GM18498 (cell line): ENCODE measurements at regions not wholly inside any gene's neighbourhood (a gene's known extent, or its start where the extent isn't known, plus 50 kb on each side); places are given as distances from the start of the nearest gene placed in this dataset.

Experiments used
- ATAC-seq: cut with Tn5 transposase; IDR thresholded peaks from one replicate; pipeline ENCODE4 v1.9.1; 2021; ENCODE audit warnings: mild to moderate bottlenecking, moderate library complexity; ENCODE audit not compliant: unreplicated experiment

DNA sequence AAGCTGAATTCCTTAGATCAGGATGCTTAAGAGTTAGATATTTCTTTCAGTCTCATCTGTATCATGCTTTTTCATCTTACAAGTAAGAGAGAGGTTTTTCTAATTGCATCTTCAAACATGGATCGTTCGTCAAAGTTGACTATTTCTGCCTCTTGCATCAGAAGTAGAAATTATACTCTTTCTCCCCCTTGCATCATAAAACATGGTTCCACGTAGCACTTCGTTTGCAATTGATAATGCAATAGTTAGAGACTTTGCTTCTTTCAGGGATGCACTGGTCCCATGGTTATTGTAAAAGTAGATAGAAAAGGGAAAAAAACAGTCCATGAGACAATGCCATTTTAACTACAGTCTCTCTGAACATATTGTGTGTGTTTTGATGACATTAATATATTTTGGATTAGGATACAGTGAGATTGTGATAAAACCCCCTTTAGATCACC is 75.1 kb upstream of the PARD3B start:
- ATAC-seq = no peak

GRCh38 chr2:204470621-204471196 is 74.6 kb upstream of the PARD3B start:
- no peak for ATAC-seq

DNA sequence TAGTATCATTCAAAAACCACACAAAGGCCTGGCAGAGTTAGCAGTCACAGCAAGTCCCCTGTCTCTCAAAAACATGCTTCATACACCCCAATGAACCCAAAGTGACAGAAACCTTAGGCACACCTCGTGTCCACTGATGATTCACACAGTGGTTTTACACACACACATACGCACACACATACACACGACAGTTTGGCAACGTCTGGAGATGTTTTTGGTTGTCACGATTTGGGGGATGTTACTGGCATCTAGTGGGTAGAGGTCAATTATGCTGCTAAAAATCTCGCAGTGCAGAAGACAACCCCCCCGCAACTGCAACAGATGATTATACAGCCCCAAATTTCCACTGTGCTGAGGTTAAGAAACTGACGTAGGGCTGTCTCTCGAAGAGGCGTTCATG is 72.9 kb upstream of the PARD3B start:
- no peak for ATAC-seq

GRCh38 chr2:204473224-204473623 is 72.1 kb upstream of the PARD3B start:
- no peak for ATAC-seq

DNA sequence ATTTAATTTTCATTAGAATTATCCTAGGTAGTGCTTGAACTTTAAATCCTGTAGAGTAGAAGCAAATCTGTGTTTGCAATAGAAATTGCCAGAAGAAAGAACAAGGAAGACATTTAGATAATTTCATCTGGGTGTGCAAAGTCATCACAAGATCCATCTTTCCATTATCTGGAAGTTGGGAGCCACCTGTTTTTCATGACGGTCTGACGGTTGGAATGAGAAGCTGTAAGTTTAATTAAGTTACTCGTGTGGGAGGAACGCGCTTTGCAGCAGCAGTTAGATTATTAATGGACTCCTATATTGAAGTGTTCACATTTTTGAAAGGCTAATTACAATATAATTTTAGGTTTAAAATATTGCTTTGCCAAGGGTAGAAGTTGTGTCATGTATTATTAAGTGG is 69.9 kb upstream of the PARD3B start:
- ATAC-seq = no peak

DNA sequence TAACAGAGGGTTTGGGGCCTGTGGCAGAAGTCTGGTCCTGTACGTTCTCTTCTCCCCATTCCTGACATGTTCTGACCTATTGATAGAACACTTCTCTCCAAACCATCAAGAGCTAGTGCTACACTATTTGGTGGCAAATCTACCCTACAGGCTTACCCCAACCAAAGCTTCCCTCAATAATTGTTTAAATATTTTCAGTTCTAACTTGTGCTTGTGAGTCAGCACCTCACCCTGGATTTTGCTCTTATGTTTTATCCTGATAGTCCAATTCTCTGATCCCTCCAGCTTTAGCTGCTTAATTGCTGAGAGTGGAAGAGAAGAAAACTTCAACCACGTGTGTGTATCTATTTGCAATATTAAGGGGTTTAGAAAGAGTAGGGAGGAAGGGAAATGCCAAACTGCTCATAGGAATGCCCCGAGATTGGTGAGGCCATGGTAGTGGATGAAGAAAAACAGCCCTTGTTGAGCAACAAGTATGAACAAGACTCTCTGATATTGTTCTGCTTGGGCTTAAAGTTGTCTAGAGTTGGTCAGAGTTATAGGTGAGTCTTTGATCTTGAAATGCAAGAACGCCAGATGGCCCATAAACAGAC is 67.8 kb upstream of the PARD3B start:
- ATAC-seq = no peak

DNA sequence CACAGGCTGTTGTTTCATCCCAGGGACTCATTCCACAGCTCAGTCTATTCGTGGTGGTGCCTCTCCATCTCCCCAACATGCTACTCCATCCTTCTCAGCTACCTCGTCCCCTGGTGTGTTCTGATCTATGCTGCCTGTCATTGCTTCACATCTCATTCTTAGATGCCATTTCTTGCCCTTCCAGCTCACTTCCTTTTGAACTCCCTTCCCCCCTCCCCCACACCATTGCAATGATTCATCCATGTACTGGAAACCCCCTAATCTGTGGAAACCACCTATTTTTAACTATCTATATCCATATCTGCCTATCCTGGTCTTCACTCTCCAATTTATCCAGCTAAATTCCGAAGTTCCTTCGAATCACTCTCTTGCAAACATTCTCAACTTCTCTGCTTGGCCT is 65.7 kb upstream of the PARD3B start:
- no peak for ATAC-seq

GRCh38 chr2:204480676-204481075 is 64.6 kb upstream of the PARD3B start:
- no peak for ATAC-seq

GRCh38 chr2:204483608-204484081 is 61.6 kb upstream of the PARD3B start:
- no peak for ATAC-seq

GRCh38 chr2:204486321-204486720 is 59.0 kb upstream of the PARD3B start:
- no peak for ATAC-seq

DNA sequence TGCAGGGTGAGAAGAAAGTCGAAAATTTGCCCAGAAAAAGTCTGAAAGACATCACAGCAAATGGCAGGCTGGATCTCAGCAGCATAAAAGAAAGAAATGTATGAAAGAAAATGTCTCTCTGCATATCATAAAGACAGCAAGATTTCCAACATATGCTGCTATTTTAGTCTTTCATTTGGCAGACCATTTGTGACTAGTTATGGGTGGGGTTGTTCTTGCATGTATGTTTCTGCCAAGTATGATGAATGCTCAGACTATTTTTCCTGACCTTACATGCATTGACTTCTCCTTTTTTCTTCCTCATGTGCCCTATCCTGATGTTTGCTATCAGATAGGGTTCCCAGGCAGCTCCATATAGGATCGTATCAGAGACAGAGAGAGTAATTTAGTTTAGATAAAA is 58.5 kb upstream of the PARD3B start:
- no peak for ATAC-seq

DNA sequence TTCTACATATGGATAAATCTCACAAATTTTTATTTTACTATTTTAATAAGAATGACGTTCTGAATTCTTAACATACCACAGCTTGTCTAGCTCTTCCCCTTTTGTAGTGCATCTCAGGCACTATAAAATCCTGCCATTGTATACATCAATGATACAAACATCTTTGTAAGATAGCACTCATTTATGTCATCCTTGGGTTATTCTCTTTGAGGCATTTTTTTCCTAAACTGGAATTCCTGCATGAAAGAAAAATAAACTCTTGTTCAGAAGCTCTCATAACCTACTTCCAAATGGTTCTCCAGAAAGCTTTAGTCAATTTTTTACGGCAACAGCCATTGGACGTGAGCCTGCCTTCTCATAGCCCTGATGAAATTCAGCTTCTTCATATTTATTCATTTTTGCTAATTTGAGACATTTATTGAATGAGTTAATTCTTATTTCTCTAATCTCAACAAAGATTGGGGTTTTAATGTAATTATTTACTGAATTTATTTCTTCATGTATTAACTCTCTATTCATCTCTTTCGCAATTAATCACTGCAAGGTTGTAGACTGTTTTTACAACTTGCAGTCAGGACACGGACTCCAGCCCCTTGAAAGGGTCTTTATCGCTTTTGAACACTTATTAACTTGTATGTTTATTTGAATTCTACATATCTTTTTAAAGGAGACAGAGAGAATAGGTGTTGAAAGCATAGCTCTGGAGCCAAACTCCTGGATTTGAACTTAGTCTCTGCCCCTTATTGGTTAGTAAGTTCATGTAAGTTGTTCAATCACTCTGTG is 57.6 kb upstream of the PARD3B start:
- ATAC-seq = no peak

DNA sequence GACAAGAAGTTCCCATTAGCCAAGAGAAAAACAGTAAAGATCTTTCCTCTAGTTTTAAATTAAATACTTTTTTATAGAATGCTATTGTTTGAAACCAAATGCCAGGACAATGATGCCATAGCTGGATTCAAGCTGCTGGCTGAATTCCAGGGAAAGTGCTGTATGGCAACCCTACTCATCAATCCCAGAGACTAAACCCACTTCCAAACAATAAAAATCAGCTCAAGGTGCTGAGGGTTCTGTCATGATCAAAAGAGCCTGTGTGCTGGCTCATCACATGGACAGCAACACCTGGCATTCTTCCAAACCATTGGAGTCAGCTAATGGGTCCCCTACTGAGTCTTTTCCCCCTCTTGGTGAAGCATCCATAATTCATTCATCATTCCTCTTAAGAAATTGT is 53.7 kb upstream of the PARD3B start:
- no peak for ATAC-seq

DNA sequence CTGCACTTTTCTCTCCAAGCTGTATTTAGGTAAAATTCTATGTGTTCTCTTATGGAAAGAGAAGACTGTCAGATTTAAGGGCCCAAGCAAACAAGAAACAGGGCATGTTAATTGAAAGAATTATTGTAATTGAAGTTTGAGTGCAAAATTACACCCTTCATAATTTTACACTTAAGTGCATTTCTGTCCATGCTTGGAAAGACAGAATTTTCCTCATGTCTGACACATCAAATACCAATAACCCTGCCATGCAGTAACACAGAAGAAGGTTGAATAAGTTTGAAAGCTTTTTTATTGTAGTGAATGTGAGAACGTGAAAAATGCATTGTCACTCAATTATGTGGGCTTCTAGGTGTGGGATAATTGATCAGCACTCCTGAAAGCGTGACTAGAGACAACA is 52.9 kb upstream of the PARD3B start:
- ATAC-seq = no peak

DNA sequence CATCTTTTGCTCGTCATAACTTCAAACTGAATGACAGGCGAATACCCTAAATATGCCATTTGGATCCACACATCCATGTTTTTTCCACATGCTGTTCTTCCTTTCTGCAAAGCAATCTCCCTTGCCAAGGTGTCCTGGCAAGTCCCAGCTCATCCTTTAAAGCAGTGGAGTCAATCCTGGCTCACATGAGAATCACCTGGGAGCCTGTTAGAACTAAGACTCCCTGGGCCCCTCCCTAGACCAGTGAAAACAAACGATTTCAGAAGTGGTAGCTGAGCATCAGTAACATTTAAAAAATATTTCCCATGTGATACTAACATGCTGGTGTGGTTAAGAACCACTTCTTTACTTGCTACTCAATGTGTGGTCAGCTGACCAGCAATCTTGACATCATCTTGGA is 50.6 kb upstream of the PARD3B start:
- no peak for ATAC-seq

DNA sequence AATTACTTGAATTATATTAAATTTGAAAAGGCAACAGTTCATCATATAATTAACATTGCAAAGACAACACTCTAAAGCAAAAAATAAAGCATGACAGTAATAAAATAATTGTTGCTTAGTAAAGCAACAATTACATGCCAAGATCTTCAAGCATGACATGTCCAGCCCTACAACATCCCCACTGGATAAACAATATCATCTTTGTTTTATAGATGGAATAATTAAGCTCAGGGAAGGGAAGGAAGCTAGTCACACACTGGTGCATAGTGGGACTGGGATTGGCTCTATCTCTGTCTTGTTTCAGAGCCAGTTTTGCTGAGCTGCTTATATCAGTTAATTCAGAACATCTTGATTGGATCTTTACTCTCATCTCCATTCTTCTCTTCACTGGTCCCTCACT is 49.9 kb upstream of the PARD3B start:
- ATAC-seq = no peak
